Epithelial cell of proximal tubule (primary cell): ENCODE measurements at regions not wholly inside any gene's neighbourhood (a gene's known extent, or its start where the extent isn't known, plus 50 kb on each side); places are given as distances from the start of the nearest gene placed in this dataset.

ENCODE experiments used
- DNase-seq: peaks from one replicate; pipeline ENCODE4 v3.0.0-alpha.2; 2011; ENCODE audit warnings: low read depth
- H3K4me3 ChIP-seq: 2 replicates; pipeline ENCODE4 v1.5.1; 2011; ENCODE audit warnings: low read depth, mild to moderate bottlenecking, low read length
- CTCF ChIP-seq: conservative IDR thresholded peaks from 2 replicates; pipeline ENCODE4 v1.5.1; 2012; ENCODE audit warnings: low read depth, mild to moderate bottlenecking, low read length

DNA sequence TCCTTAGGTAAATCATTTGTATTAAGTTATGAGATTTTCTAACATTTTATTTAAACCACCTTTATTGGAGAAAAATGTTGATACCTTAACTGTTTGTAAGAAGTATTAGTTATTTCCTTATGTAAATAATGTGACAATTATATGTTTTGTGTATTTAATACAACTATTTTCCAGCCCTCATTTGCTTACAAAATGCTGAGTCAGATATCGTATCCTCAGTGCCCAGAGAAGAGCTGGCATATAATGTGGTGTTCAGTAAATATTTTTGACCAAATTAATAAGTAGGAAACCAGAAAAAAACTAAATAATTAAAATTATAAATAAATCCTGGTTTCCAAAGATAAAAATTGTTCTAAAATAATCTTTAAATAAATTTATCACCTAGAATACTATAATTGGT lies 140.2 kb upstream of the PCDH17 start:
- no peak for DNase-seq
- H3K4me3 ChIP-seq: no peak overlapping the region
- TF ChIP-seq CTCF: no peak

DNA sequence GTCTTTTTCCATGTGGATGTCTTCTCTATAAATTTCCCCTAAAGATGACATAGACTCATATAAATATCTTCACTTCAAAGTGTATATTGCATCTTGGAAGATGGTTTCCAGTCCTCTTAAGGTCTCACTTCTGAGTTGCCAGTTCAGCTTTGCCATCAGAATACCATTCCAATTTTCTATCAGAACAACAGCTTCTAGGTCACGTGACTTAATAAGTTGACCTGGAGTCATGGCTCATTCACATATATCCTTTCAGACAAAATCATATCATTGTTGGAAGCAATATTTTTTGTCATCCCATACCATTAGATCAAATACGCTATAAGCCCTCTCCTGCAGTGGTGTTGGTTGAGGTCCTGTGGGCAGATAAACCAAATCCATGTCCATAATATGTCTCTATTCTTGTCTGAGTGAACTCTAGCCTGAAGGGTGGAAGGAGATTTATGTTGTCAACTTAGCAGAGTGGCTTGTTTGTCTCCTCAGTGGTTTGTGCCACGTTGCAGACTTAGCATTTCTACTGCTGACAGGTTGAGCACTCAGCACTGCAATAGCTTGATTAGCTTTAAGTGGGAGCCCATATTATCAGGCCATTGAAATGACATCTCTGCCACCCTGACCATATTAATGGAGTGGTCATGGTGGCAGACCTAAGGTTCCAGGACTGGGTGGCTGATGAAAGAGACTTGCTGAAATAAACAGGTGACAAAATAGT lies 123.6 kb upstream of the PCDH17 start:
- no peak for DNase-seq
- TF ChIP-seq CTCF: no peak
- H3K4me3 ChIP-seq: no peak overlapping the region

- no peak for DNase-seq
- TF ChIP-seq CTCF: no peak
- no peak overlapping the region for H3K4me3 ChIP-seq
These were observed 119.9 kb upstream of the PCDH17 start for GRCh38 chr13:57511603-57512002.

DNA sequence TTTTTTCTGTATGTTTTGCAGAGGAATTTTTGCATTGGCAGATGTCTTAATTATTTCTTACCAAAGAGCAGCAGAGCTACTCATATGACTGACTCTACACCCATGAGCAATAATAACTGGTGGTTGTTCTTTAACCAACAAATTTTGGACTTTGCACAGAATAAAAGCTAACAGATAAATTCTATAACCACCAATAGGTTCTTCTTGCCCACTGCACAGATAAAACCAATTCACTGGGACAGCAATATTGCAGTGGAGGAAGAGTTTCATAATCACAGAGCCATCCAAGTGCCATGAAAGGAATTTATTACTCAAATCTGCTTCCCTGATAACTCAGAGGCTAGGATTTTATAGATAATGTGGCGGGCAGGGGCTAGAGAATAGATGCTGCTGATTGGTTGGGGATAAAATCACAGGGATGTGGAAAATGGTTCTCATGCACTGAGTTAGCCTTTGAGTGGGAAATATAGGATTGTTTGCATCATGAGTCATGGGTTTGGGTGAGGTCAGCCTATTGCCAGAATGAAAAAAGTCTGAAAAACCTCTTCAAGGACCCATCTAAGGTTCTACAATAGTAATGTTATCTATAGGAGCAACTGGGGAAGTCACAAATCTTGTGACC lies 104.3 kb upstream of the PCDH17 start:
- H3K4me3 ChIP-seq: no peak overlapping the region
- no peak for DNase-seq

GRCh38 chr13:57531256-57531655 lies 100.3 kb upstream of the PCDH17 start:
- TF ChIP-seq CTCF: no peak
- no peak for DNase-seq
- H3K4me3 ChIP-seq: no peak overlapping the region

More for the DNA sequence above, 104.3 kb upstream of the PCDH17 start:
- no peak for TF ChIP-seq CTCF

DNA sequence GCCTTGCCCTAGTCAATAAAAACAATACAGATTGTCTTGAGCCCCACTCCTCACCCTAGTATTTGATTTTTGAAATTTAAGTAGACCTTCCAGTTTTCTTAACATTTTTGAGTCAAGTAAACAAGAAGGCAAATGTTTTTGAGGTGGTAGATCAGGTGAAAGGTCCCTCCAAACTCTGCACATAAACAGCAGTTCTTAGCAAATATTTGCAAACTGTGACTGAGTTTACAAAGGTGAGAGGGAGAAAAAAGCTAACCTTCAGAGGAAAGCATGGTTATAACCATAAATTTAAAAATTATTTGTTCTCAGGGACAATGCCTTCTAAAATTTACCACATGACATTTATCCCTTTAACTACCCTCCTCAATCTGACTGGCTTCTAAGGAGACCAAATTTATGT lies 84.6 kb upstream of the PCDH17 start:
- no peak for TF ChIP-seq CTCF
- DNase-seq: no peak
- H3K4me3 ChIP-seq: no peak overlapping the region

DNA sequence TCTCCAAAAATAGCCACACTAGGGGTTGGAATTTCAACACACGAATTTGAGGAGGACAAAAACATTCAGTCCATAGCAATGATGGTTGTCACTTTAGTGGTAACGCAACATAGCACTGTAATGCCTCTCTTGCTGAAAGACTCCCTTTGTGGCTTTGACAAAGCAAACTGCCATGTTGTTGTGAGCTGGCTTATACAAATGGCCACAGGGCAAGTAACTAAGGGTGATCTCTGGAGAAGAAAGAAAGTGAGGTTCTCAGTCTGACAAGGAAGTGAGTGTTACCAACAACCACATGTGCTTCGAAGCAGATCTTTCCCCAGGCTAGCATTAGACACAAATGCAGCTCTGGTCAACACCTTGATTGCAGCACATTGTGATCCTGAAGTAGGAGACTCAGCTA lies 79.1 kb upstream of the PCDH17 start:
- no peak for DNase-seq
- no peak overlapping the region for H3K4me3 ChIP-seq
- no peak for TF ChIP-seq CTCF
